Activated B cell treated with CpG ODN at 0.5 μM for 24 hours (primary cell): ENCODE measurements at regions not wholly inside any gene's neighbourhood (a gene's known extent, or its start where the extent isn't known, plus 50 kb on each side); places are given as distances from the start of the nearest gene placed in this dataset.

Experiments
- ATAC-seq: fragments of 200-7000 bp; cut with Tn5 transposase; one replicate; pipeline ENCODE4 v1.10.0; 2021; ENCODE audit warnings: low read depth, mild to moderate bottlenecking, moderate library complexity
- CTCF ChIA-PET: fragments of 350-600 bp; sonication (Branson Sonifier 250); formaldehyde crosslinking; loops from one replicate; lab custom pipeline; 2021; ENCODE audit warnings: antibody characterized with exemption; lab: Charles Lee
- POLR2A ChIA-PET: fragments of 350-600 bp; sonication (Branson Sonifier 250); formaldehyde crosslinking; loops from one replicate; lab custom pipeline; 2021; ENCODE audit warnings: antibody characterized with exemption; lab: Charles Lee
- DNase-seq: peaks from one replicate; pipeline ENCODE4 v3.0.0; 2022
- H3K27ac Mint-ChIP-seq: one replicate; pipeline ENCODE4 v1.8.0; 2020; ENCODE audit warnings: mixed read lengths
- H3K27me3 Mint-ChIP-seq: one replicate; pipeline ENCODE4 v1.8.0; 2021; ENCODE audit warnings: mixed read lengths
- H3K36me3 Mint-ChIP-seq: one replicate; pipeline ENCODE4 v1.8.0; 2021; ENCODE audit warnings: low read depth, mixed read lengths
- H3K4me1 Mint-ChIP-seq: one replicate; pipeline ENCODE4 v1.8.0; 2021; ENCODE audit warnings: mixed read lengths
- H3K4me3 Mint-ChIP-seq: one replicate; pipeline ENCODE4 v1.8.0; 2020; ENCODE audit warnings: mild to moderate bottlenecking, mixed read lengths
- H3K9me3 Mint-ChIP-seq: one replicate; pipeline ENCODE4 v1.8.0; 2020; ENCODE audit warnings: mixed read lengths
- CTCF ChIP-seq: fragments of 200-600 bp; IDR thresholded peaks from one replicate; pipeline ENCODE4 v1.8.0; 2022; ENCODE audit warnings: antibody characterized with exemption, mild to moderate bottlenecking
- intact Hi-C: fragments of 100-400 bp; cut with micrococcal nuclease; formaldehyde crosslinking; loops from one replicate; pipeline ENCODE4 v1.15.1; 2024

GRCh38 chr1:90798883-90799282 is 81.8 kb upstream of the BARHL2 start:
- intact Hi-C loops: no loop called here
- no peak overlapping the region for H3K27ac Mint-ChIP-seq
- no peak for TF ChIP-seq CTCF
- no peaks in the 10 kb centered on the region for H3K4me1 Mint-ChIP-seq
- DNase-seq: no peak
- ChIA-PET CTCF (no interaction called here), POLR2A (no interaction called here)
- ATAC-seq: no peak
- H3K27me3 Mint-ChIP-seq: peaks cover 24% of the 10 kb centered on the region
- H3K36me3 Mint-ChIP-seq: no peaks in the 10 kb centered on the region
- H3K9me3 Mint-ChIP-seq: peaks cover 10% of the 10 kb centered on the region
- H3K4me3 Mint-ChIP-seq: no peak overlapping the region

GRCh38 chr1:90798344-90798743 is 81.2 kb upstream of the BARHL2 start:
- intact Hi-C loops: no loop called here
- ATAC-seq (no peak), DNase-seq (no peak)
- H3K27ac Mint-ChIP-seq: no peak overlapping the region
- CTCF ChIA-PET: no interaction called here
- H3K4me1 Mint-ChIP-seq: no peaks in the 10 kb centered on the region
- no peak for TF ChIP-seq CTCF
- H3K9me3 Mint-ChIP-seq: peaks cover 8% of the 10 kb centered on the region
- peaks cover 24% of the 10 kb centered on the region for H3K27me3 Mint-ChIP-seq
- no peaks in the 10 kb centered on the region for H3K36me3 Mint-ChIP-seq
- POLR2A ChIA-PET: no interaction called here
- H3K4me3 Mint-ChIP-seq: no peak overlapping the region

- CTCF ChIA-PET: no interaction called here
Measured at GRCh38 chr1:90795431-90795830, 78.3 kb upstream of the BARHL2 start.

GRCh38 chr1:90786709-90787108 is 69.6 kb upstream of the BARHL2 start:
- Mint-ChIP-seq H3K27me3 (peaks cover 10% of the 10 kb centered on the region), H3K36me3 (no peaks in the 10 kb centered on the region), H3K4me1 (no peaks in the 10 kb centered on the region), H3K27ac (no peak overlapping the region), H3K9me3 (peaks cover 7% of the 10 kb centered on the region), H3K4me3 (no peak overlapping the region)
- TF ChIP-seq CTCF: no peak
- intact Hi-C loops: no loop called here
- no peak for ATAC-seq
- POLR2A ChIA-PET: no interaction called here
- DNase-seq: no peak
- CTCF ChIA-PET: no interaction called here

More at GRCh38 chr1:90795431-90795830, 78.3 kb upstream of the BARHL2 start:
- POLR2A ChIA-PET: no interaction called here
- Mint-ChIP-seq H3K4me1 (no peaks in the 10 kb centered on the region), H3K4me3 (no peak overlapping the region), H3K27me3 (peaks cover 15% of the 10 kb centered on the region), H3K27ac (no peak overlapping the region), H3K9me3 (peaks cover under 1% of the 10 kb centered on the region), H3K36me3 (no peaks in the 10 kb centered on the region)
- DNase-seq (no peak), ATAC-seq (no peak)
- intact Hi-C loops: no loop called here
- no peak for TF ChIP-seq CTCF

GRCh38 chr1:90784186-90784847 is 67.2 kb upstream of the BARHL2 start:
- TF ChIP-seq CTCF: no peak
- Mint-ChIP-seq H3K4me3 (no peak overlapping the region), H3K27me3 (peaks cover 7% of the 10 kb centered on the region), H3K9me3 (no peaks in the 10 kb centered on the region), H3K27ac (no peak overlapping the region), H3K36me3 (no peaks in the 10 kb centered on the region), H3K4me1 (no peaks in the 10 kb centered on the region)
- ChIA-PET CTCF (no interaction called here), POLR2A (no interaction called here)
- DNase-seq (no peak), ATAC-seq (no peak)
- intact Hi-C loops: no loop called here
